Right lobe of liver (tissue), 4 donors: ENCODE measurements at regions not wholly inside any gene's neighbourhood (a gene's known extent, or its start where the extent isn't known, plus 50 kb on each side); places are given as distances from the start of the nearest gene placed in this dataset.

Experiments
- POLR2A ChIP-seq: fragments of 450-650 bp; IDR thresholded peaks from one replicate; pipeline ENCODE4 v1.6.1; 2017; ENCODE audit warnings: antibody characterized with exemption, mild to moderate bottlenecking
- TF ChIP-seq, protein P1 (sequence below), 4 donors: fragments of 200-600 bp in 3 of 4; fragments of 450-650 bp in 1 of 4; IDR thresholded peaks; one replicate each; pipeline versions ENCODE4 v1.5.1 to v1.8.0; 2016 to 2022; ENCODE audit warnings: antibody characterized with exemption in 4 of 4, mild to moderate bottlenecking in 2 of 4
- donor health status: DM: no; HTN: no; CAD: no.
- donor health status: DM: no; HTN: no; CAD: no.
- donor health status: DM: no; HTN: yes; CAD: no.

GRCh38 chr20:58097943-58098342, 130.5 kb downstream of the ANKRD60 start:
- no peak for TF ChIP-seq POLR2A
- TF ChIP-seq, protein P1, sequence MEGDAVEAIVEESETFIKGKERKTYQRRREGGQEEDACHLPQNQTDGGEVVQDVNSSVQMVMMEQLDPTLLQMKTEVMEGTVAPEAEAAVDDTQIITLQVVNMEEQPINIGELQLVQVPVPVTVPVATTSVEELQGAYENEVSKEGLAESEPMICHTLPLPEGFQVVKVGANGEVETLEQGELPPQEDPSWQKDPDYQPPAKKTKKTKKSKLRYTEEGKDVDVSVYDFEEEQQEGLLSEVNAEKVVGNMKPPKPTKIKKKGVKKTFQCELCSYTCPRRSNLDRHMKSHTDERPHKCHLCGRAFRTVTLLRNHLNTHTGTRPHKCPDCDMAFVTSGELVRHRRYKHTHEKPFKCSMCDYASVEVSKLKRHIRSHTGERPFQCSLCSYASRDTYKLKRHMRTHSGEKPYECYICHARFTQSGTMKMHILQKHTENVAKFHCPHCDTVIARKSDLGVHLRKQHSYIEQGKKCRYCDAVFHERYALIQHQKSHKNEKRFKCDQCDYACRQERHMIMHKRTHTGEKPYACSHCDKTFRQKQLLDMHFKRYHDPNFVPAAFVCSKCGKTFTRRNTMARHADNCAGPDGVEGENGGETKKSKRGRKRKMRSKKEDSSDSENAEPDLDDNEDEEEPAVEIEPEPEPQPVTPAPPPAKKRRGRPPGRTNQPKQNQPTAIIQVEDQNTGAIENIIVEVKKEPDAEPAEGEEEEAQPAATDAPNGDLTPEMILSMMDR (IDR thresholded peaks at IDR 0.05) = no peak
